Stimulated activated CD4-positive, alpha-beta T cell treated with anti-CD3 and anti-CD28 coated beads, Interleukin-12 subunit alpha, Interleukin-12 subunit beta, amount 100 ng/mL, for 24 hours (primary cell): ENCODE measurements at regions not wholly inside any gene's neighbourhood (a gene's known extent, or its start where the extent isn't known, plus 50 kb on each side); places are given as distances from the start of the nearest gene placed in this dataset.
"Not testable (repeated sequence)": the region's sequence is repeated elsewhere in the genome, so short reads cannot be mapped to it uniquely, and the experiment has no call there.

Experiments used
- DNase-seq, 2 experiments: peaks; one replicate each; pipeline ENCODE4 v3.0.0-alpha.2; 2020; ENCODE audit warnings: low read depth in 2 of 2

DNA sequence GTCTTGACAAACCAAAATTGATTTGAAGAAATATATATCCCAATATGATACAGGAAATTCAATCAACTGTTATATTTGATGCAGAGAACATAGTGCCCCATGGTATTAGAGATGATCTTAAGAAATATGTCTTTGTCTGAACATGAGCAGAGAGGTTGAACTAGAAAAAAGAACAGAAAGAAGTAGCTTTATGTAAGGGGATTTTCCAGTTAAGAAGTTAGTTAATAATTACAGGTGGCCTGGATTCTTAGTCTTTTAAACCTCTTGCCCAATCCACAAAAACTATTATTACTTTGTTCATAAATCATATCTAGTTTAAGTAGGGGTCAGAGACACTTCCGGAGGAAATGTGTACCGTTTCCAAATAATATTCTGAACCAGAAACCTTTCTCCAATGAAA, 1186.7 kb upstream of the EPHA6 start:
- no peak for DNase-seq

GRCh38 chr3:95629802-95630201, 1184.6 kb upstream of the EPHA6 start:
- DNase-seq = no peak

- DNase-seq = no peak
These were observed 1169.1 kb upstream of the EPHA6 start for GRCh38 chr3:95645291-95645690.

DNA sequence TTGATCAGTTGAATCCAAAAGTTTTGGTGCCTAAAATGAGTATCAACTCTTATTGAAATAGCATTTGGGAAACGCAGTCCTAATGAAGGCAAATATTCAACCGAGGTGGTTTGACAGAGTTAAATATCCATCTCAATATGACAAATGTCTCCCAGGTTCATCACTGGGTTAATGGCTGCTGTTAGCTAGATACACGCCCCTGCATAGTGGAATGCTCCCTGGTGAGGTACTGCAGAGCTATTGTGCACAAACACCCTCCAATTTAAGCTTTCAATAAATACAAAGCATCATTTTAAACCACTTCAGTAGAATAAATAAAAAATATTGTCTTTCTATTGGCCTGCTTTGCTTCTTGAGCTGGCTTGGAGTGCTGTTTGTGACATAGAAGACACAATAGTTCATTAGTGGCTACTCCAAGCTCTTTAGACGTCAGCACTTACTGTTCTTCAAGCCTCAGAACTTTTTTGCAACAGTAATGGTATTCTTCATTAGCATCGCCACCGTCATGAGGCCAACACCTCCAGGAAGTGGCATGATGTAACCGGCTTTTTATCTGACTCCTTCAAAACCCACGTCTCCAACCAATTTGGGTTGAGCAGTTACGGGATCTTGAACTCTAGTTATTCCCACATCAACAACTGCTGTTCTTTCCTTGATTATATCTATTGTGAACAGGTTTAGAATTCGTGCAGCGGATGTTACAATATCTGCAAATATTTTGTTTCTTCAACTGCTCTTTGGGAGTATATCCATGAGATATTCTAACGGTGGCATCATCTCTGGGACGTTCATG, 1159.6 kb upstream of the EPHA6 start:
- DNase-seq = no peak

GRCh38 chr3:95655363-95655986, 1158.9 kb upstream of the EPHA6 start:
- no peak for DNase-seq

DNA sequence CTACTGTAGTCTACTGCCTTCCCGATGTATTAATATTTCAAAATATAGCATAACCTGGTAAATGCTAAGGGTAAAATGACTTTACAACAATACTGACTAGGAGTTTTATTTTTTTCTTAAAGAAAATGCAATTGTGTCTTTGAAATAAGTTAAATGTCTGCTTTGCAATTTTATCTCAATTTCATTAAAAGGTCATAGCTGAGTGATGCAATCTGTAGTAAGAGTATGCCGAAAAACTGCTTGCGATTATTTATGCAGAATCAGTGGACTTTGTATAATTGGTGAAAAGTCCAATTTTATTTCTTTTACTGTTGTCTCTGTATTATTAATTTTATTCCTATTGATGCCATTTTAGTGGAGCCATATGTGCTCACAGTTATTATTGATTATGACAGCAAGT, 1143.6 kb upstream of the EPHA6 start:
- DNase-seq = no peak

DNA sequence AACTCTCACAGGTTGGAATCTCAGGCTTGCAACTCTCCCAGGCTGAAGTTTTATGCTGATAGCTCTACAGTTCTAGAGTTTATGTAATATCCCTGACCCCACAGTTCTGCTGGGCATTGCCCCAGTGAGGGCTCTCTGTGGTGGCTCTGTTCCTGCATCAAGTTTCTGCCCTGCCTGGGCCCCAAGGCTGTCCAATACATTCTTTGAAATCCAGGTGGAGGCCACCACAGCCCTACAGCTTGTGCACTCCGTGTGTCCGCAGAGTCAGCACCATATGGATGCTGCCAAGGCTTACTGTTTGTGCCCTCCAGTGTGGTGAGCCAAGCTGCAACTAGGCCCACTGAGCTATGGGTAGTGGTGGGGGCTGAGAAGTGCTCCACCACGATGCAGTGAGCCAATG, 1141.2 kb upstream of the EPHA6 start:
- DNase-seq = no peak

GRCh38 chr3:95705786-95706418, 1108.5 kb upstream of the EPHA6 start:
- no peak for DNase-seq

DNA sequence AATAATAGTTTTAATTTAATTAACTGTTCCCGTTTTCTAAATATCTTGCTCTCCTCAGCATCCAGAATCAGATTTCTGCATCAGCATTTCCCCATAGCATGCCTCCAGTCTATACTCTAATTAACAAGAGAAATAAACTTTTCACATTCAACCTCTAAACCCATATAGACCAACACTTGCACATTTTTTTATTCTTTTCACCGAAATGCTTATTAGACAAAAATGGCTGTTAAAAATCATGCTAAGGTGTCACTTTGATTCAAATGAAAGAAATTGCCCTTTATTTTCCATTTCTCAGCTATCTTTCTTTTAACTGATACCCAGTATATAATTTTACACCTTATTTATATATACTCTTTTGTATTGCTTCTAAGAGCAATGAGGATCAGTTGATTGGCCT, 1107.1 kb upstream of the EPHA6 start:
- DNase-seq = no peak

GRCh38 chr3:95710684-95711083, 1103.7 kb upstream of the EPHA6 start:
- DNase-seq = no peak

DNA sequence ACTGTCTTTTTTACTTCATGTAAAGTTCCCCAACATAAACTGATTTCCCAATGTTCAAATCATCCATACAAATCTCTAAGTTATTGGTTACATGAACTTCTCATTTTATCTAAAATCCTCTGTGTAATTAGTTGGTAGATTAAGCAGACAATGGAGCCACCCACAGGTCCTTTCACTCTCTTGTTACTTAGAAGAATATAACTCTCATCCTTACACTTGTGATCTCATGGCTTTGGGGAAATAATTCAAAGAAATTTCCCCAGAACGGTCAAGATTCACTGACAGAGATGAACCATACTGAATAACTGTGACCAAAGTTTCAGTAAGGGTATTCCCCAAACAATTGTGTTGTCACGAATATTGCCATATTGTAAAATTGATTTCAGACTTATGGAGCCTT, 1102.6 kb upstream of the EPHA6 start:
- DNase-seq = no peak

DNA sequence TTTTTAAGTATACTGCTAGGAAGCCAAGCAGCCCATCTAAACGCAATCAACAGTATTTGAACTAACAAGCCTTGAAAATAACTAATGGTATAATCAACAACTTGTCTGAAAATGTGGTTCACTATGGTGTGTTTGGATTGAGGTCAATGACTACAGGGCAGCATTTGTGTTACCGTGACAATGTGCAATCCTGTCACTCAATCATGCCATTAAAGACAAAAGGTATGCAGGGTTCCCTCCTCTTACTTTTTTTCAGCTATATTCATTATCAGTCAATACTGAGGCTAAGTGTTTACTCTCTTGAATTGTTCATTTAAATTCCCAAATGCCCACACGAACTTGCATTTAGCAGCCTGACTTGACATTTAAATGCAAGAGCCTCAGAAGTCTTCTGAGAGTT, 1099.3 kb upstream of the EPHA6 start:
- DNase-seq = no peak

DNA sequence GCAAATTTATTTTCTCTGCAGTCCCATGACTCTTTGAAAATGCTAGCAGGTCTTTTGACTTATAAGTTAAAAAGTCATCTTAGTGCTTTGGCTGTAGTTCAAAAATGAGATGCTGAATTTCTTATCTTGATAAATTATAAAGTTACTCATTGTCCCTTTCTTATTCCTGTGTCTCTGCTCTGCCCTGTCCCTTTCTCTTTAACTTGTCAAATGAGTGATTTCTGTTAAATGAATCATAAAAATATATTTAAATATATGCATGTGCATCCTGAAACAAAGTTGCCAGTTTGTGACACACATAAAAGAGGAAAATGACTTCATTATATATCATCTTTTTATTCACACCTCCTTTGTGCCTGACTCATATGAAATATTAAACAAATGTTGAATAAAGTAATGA, 1097.3 kb upstream of the EPHA6 start:
- no peak for DNase-seq

- no peak for DNase-seq
These were observed 1096.2 kb upstream of the EPHA6 start for GRCh38 chr3:95718168-95718567.

DNA sequence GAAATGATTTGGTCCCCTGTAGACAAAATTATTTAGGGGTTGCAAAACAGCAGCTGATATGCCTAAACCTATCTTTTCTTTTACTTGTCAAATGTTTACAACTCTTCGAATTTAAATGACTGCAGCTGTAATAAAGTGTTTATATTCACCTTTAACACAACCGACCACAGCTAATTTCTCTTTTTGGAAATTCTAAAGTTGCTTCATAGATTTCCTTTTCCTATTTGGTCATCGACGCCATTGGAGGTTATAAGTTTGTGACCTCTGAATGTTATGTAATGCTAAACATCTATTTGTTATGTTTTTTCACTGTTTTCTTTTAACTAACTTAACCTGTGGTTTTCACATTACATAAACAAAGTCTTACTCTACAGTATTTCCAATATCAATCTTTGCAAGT, 1094.9 kb upstream of the EPHA6 start:
- DNase-seq = no peak

GRCh38 chr3:95721938-95722337, 1092.5 kb upstream of the EPHA6 start:
- DNase-seq = no peak

GRCh38 chr3:95725770-95726169, 1088.6 kb upstream of the EPHA6 start:
- DNase-seq = no peak

DNA sequence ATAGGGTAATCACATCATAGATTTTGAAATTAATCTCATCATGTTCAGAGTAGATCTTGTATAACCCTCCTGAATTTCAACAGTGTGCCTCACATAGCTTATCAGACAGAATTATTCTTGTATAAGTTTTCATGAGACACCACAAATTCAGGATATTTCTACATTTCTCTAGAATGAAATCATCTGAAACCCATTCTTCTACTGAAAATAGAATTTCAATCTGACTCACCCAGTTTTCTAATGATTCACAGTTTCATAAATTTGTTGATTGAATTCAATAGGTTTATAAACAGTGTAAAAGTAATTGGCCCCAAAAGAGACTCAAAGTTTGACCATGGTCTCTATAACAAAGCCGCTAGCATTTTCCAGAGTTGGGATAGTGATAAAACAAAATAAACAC, 1082.6 kb upstream of the EPHA6 start:
- DNase-seq = no peak

GRCh38 chr3:95733336-95733735, 1081.1 kb upstream of the EPHA6 start:
- no peak for DNase-seq

GRCh38 chr3:95738045-95738444, 1076.3 kb upstream of the EPHA6 start:
- no peak for DNase-seq

DNA sequence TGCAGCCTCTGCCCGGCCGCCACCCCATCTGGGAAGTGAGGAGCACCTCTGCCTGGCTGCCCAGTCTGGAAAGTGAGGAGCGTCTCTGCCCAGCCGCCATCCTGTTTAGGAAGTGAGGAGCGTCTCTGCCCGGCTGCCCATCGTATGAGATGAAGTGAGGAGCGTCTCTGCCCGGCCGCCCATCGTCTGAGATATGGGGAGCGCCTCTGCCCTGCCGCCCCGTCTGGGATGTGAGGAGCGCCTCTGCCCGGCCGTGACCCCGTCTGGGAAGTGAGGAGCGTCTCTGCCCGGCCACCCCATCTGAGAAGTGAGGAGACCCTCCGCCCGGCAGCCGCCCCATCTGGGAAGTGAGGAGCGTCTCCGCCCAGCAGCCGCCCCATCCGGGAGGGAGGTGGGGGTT, 1069.5 kb upstream of the EPHA6 start:
- DNase-seq = not testable (repeated sequence)

DNA sequence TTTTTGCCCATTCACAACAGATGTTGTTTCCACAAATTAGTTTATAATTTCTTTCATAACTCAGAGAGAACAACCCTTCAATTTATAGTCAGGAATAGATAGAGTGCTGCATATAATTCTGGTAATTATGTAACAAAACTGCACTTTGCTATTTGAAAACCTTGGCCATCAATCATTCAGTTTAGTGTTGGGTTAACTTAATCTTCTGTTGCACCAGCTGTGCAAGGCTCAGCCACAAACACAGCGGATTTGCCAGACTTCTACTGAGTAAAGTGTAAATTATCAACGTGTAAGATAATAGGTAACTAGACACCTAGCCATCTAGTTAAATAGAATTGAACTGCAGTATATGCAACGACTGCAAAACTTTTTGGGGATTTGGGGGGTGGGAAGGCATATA, 1064.3 kb upstream of the EPHA6 start:
- DNase-seq = no peak

DNA sequence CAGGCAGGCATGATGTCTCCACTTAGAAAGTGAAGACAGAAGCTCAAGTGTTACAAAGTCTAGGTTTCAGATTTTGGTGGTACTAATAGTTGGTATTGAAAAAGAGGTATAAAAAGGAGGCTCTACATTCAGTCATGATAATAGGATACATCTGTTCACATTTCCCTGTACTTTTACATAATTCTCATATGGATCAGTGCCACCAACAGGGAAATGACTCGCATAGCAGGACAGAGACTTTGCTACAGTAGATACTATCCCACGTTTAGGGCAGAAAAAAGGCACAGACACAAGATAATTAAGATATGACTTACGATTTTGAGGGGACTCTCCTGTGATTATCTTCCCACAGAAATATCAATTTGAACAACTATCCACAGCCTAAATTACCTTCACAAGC, 1062.9 kb upstream of the EPHA6 start:
- DNase-seq = no peak
